NOMO-1 treated with dmso at 0.1 percent for 144 hours (cell line): ENCODE measurements at regions not wholly inside any gene's neighbourhood (a gene's known extent, or its start where the extent isn't known, plus 50 kb on each side); places are given as distances from the start of the nearest gene placed in this dataset.

Experiments used
- DNase-seq: peaks from one replicate; lab custom pipeline; 2025; ENCODE audit not compliant: unreplicated experiment; lab: John Stamatoyannopoulos, UW

- no peak for DNase-seq
Measured at GRCh38 chr4:14883661-14884060, 118.6 kb upstream of the CPEB2 start.

DNA sequence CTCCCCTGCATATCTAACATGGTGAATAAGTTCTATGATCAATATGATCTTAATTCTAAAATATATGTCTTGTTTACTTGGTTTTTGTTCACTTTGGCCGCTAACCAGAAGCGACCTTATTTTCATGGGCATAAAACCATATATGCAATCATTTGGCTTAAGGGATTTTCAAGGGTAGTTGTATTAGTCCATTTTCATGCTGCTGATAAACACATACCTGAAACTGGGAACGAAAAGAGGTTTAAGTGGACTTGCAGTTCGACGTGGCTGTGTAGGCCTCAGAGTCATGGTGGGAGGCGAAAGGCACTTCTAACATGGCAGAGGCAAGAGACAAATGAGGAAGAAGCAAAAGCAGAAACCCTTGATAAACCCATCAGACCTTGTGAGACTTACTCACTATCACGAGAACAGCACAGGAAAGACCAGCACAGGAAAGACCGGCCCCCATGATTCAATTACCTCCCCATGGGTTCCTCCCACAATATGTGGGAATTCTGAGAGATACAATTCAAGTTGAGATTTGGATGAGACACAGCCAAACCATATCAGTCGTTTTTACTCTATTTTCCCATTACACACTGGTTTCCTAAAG, 114.3 kb upstream of the CPEB2 start:
- no peak for DNase-seq

GRCh38 chr4:14888790-14889572, 113.3 kb upstream of the CPEB2 start:
- no peak for DNase-seq

- no peak for DNase-seq
Measured at GRCh38 chr4:14892563-14892962, 109.7 kb upstream of the CPEB2 start.

DNA sequence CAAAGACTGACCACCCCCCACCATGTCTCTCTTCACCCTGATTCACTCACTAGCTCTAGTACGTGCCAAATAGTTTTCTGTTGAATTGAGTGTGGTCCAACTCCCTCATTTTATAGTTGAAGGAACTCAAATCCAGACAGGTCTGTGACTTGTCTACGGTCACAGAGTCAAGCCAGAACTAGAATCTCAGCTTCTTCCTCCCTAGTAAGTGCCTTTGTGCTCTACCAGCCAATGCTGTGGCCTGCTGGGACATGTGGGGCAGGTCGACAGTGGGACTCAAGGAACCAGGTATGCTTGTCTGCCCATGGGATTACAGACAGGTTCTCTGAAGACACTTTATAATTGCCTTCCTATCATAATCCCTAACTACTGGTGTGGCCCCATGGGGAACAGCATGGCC, 108.6 kb upstream of the CPEB2 start:
- DNase-seq: no peak

GRCh38 chr4:14894392-14895292, 107.6 kb upstream of the CPEB2 start:
- no peak for DNase-seq

- no peak for DNase-seq
Measured at GRCh38 chr4:14896656-14897175, 105.6 kb upstream of the CPEB2 start.

DNA sequence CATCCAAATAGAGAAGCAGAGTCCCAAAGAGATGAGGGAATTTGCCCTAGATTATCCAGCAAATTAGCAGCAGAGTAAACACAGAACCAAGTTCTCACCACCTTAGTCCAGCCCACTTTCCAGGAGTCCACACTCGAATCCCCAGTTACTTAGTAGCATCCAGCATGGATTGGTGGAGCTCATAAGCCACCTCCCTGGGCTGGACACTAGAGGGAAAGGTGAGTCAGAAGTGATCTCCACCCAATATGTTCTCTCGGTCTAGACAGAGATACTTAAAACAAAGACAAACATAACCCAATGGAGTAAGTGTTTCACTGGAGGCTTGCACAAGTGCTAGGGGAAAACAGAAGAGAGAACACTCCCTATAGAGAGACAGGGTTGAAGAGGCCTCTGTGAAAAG, 105.1 kb upstream of the CPEB2 start:
- DNase-seq: no peak

DNA sequence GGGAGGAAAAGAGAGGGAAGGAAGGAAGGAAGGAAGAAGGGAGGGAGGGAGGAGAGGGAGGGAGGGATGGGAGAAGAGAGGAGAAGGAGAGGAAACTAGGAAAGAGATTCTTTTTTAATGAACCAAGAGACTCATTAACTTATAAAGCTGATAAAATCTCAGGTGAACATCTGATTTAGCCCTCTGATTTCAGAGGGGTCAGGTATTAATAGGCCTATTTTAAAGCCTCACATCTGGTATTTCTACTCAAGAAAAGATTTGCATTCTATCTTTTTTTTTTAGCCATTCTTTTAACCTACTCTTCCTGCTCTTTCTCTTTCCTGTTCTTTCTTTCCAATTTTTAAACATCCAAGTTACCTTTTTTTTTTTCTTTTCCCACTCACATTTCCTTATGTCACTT, 103.3 kb upstream of the CPEB2 start:
- DNase-seq: no peak

- no peak for DNase-seq
Measured at GRCh38 chr4:14902342-14902741, 99.9 kb upstream of the CPEB2 start.

DNA sequence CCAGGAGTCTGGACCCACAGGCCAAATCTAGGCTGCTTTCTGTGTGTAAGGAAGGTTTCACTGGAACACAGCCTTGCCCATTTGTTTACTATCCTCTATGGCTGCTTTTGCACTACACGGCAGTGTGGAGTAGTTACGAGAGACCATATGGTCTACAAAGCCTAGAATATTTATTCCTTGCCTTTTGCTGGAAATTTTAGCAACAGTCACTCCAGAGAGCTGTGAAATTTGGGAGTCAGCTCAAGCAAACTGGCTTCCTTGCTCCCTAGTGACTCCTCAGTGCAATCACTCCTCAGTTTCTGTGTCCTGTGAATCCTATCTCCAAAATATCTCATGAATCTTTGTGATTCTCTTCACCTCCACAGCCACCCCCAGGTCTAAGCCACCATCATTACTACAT, 99.0 kb upstream of the CPEB2 start:
- DNase-seq: no peak

GRCh38 chr4:14906805-14907204, 95.5 kb upstream of the CPEB2 start:
- DNase-seq: no peak

DNA sequence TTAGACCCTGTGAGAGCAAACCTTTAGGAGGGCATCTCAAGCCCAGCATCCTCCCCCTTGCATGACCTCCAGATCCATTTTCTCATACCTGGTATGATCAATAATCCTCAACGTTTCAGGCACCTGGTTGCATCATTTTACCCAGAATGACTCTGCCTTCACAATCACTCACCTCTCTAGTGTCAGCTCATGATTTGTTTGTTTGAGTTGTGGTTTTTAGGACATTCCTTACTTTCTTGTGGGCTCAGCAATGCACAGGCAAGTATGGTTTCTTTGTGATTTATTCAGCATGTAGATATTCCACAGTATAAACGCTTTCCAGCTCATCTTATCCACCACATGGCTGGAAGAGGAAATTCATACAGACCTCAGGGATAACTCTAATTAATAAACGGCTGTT, 93.6 kb upstream of the CPEB2 start:
- DNase-seq: no peak

DNA sequence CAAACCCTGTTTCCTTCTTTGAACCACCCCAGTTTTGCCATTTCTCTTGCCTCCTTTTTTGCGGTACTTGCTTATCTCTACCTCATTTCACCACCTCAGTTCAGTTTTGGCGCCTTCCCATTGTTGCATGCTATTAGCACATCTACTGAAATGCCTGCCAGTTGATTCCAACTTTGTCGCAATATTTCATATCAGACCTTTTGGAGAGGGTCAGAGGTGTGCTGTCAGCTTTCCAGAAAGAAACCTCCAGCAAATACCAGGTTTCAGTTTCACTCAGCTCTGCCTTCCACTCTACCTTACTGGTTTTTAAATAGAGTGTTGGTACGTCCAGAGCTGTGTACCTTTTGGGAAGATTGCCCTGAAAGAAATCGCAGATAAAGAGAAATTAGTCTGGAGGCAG, 91.9 kb upstream of the CPEB2 start:
- DNase-seq: no peak

DNA sequence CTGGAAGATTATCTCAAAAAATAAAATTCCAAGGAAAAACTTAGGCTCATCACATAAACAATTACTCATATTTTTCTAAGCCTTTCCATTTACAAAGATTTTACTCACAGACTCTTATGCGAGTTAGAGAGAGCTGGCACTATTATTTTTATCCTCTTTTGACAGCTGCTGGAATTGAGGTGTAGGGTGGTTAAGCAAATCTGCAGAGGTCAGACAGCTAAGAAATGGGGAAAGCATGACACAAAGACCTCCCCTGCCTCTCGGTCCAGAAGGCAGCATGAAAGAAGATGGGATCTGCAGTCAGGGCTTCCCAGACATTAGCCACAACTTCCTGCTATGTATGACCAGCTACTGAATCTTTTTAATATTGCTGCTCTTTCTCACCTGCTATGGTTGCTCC, 89.9 kb upstream of the CPEB2 start:
- no peak for DNase-seq

DNA sequence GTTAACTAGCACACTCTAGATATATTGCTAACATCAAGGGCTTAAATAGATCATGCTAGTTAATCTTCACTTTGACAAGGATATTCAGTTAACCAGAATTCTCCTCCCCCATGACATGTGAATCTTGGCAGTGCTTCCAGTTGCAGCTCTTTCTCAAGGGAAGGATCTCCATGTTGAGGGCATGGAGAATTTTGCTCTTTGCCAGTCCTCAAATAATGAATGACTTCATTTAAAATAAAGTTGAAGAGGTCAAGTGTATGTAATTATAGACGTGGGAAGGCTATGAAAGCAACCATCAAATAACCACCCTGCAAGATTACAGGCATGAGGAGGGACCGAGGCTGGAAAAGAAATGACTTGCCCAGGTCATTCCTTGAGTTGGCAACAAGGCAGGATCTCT, 87.3 kb upstream of the CPEB2 start:
- no peak for DNase-seq

DNA sequence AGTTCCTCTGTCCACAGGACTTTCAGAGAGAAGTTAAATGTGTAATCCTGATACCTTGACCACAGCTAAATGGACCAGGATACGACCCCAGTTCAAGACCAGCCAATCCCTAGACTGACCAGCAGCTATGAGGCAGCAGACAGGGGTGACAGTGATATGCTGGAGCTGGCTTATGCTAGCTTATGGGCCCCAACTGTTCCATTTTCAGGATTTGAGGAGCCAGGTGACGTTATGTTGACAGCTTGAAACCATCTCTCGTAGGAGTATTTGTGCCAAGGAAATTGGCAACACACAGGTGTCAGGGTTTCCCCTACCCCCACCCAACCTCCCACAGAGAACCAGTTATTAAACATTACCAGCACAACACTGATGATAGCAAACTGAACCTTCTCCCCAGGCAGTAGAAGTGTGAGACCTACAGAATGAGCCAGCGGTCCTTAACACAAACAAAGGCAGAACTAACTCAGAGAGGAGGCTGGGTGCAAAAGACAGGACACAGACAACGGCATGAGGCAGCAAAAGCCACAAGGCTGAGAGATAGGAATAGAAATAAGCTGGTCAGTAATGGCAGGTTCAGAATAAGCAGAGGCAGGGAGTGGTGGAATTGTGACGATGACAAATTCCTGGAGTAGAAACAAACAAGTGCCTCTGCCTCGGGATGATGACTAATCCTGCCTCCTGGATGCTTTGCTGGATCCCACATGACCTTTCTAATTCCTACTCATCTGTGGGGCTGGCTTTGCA, 85.6 kb upstream of the CPEB2 start:
- no peak for DNase-seq

GRCh38 chr4:14917298-14917633, 85.0 kb upstream of the CPEB2 start:
- no peak for DNase-seq

- no peak for DNase-seq
Measured at GRCh38 chr4:14918336-14918735, 83.9 kb upstream of the CPEB2 start.

DNA sequence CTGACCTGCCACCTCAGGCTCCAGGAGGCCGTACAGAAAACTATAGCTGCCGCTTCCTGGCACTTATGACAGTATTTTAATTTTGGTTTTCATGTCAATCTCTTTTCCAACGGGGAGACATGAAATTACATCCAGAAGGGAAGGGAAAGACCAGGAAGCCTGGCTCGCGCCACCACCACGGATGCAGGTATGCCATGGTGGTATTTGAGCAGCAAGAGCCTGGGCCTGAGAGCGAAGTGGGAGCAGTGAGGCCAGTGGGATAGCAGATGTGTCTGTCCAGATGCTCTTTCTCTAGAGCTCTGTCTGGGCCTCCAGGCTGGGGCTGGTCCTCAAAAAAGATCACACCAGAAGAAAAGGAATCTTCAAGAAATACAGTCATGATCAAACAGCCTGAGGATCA, 82.5 kb upstream of the CPEB2 start:
- no peak for DNase-seq

DNA sequence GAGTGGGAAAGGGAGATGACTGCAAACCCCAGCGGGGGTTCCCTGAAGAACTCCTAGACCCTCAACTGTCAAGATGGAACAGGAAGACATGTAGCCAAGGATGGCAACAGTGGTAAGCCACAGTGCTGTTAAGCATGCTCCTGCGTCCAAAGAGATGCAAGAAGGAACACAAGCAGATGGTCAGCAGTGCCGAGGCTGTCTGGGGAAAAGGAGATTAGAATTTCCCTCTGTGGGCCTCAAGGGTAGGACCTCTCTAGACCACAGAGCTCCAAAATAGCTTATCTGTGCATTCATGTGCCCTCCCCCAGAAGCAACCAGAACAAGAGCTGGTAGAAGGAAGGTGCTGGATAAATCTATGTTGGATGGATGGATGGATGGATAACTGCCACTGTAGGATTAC, 82.0 kb upstream of the CPEB2 start:
- no peak for DNase-seq
